Cerebellar cortex (tissue), 1 donor: ENCODE measurements at regions not wholly inside any gene's neighbourhood (a gene's known extent, or its start where the extent isn't known, plus 50 kb on each side); places are given as distances from the start of the nearest gene placed in this dataset.
"Not testable (repeated sequence)": the region's sequence is repeated elsewhere in the genome, so short reads cannot be mapped to it uniquely, and the experiment has no call there.

ENCODE experiments used
- DNase-seq: peaks from one replicate; pipeline ENCODE4 v3.0.0-alpha.2; 2015; ENCODE audit warnings: low spot score

GRCh38 chr4:134499074-134499473 lies 297.5 kb upstream of the PABPC4L start:
- no peak for DNase-seq

GRCh38 chr4:134490863-134491262 lies 289.3 kb upstream of the PABPC4L start:
- no peak for DNase-seq

GRCh38 chr4:134483514-134483913 lies 281.9 kb upstream of the PABPC4L start:
- not testable (repeated sequence) for DNase-seq

GRCh38 chr4:134471569-134471968 lies 270.0 kb upstream of the PABPC4L start:
- DNase-seq: no peak

- DNase-seq: peak; percentile 23
Observed at GRCh38 chr4:134470544-134470943, 269.0 kb upstream of the PABPC4L start.

- DNase-seq: no peak
Observed at GRCh38 chr4:134465417-134465816, 263.8 kb upstream of the PABPC4L start.

GRCh38 chr4:134463771-134464170 lies 262.2 kb upstream of the PABPC4L start:
- DNase-seq: no peak

GRCh38 chr4:134426821-134427220 lies 225.2 kb upstream of the PABPC4L start:
- no peak for DNase-seq

GRCh38 chr4:134425756-134426155 lies 224.2 kb upstream of the PABPC4L start:
- no peak for DNase-seq

- DNase-seq: no peak
Observed at GRCh38 chr4:134422776-134423175, 221.2 kb upstream of the PABPC4L start.

GRCh38 chr4:134421734-134422133 lies 220.1 kb upstream of the PABPC4L start:
- no peak for DNase-seq

- no peak for DNase-seq
Observed at GRCh38 chr4:134408897-134409296, 207.3 kb upstream of the PABPC4L start.

- DNase-seq: no peak
Observed at GRCh38 chr4:134401798-134402197, 200.2 kb upstream of the PABPC4L start.

GRCh38 chr4:134393592-134393991 lies 192.0 kb upstream of the PABPC4L start:
- no peak for DNase-seq

GRCh38 chr4:134390319-134390718 lies 188.7 kb upstream of the PABPC4L start:
- DNase-seq: no peak

- DNase-seq: no peak
Observed at GRCh38 chr4:134388351-134388750, 186.8 kb upstream of the PABPC4L start.

- no peak for DNase-seq
Observed at GRCh38 chr4:134382478-134383227, 181.1 kb upstream of the PABPC4L start.

- DNase-seq: no peak
Observed at GRCh38 chr4:134375775-134376174, 174.2 kb upstream of the PABPC4L start.

- no peak for DNase-seq
Observed at GRCh38 chr4:134365852-134366251, 164.3 kb upstream of the PABPC4L start.

- no peak for DNase-seq
Observed at GRCh38 chr4:134364928-134365327, 163.3 kb upstream of the PABPC4L start.

- no peak for DNase-seq
Observed at GRCh38 chr4:134345244-134345643, 143.7 kb upstream of the PABPC4L start.

- DNase-seq: no peak
Observed at GRCh38 chr4:134343656-134344055, 142.1 kb upstream of the PABPC4L start.

GRCh38 chr4:134343081-134343480 lies 141.5 kb upstream of the PABPC4L start:
- DNase-seq: no peak

- no peak for DNase-seq
Observed at GRCh38 chr4:134337574-134337973, 136.0 kb upstream of the PABPC4L start.
